GM19467 (cell line): ENCODE measurements at regions not wholly inside any gene's neighbourhood (a gene's known extent, or its start where the extent isn't known, plus 50 kb on each side); places are given as distances from the start of the nearest gene placed in this dataset.
"Not testable (repeated sequence)": the region's sequence is repeated elsewhere in the genome, so short reads cannot be mapped to it uniquely, and the experiment has no call there.

Source experiments
- ATAC-seq: cut with Tn5 transposase; IDR thresholded peaks from one replicate; pipeline ENCODE4 v1.9.1; 2021; ENCODE audit warnings: mild to moderate bottlenecking, moderate library complexity; ENCODE audit not compliant: unreplicated experiment

DNA sequence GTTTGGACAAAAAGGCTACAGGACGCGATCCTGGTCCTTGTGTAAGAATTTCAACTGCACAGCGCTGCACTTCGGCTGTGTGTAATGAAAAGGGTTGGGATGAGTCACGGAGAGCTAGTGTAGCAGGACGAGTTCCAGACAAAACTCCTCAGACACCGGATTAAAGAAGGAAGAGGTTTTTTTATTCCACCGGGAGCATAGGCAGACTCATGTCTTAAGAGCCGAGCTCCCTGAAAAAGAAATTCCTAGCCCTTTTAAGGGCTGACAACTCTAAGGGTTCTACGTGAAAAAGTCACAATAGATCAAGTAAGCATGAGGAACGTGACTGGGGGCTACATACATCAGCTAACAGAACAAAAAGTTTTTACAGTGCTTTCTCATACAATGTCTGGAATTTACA, 54.8 kb upstream of the FAM90A1 start:
- not testable (repeated sequence) for ATAC-seq

DNA sequence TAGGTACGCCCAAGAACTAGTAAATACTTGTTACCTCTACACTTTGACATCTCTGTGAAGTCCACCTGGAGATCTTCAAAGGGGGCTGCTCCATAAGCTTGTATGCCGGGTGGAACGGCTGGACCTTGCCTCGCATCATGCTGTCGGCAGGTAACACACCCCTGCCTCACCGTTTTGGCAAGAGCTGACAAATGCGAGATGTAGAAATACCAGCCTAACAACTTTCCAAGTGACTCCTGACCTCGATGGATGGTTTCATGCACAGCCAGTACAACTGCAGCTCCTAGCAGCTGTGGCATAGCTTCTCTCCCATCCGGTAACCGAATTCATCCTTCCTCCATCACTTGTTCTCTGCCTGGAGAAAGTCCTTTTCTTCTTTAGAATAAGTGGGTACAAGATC, 58.3 kb upstream of the FAM90A1 start:
- ATAC-seq: not testable (repeated sequence)

DNA sequence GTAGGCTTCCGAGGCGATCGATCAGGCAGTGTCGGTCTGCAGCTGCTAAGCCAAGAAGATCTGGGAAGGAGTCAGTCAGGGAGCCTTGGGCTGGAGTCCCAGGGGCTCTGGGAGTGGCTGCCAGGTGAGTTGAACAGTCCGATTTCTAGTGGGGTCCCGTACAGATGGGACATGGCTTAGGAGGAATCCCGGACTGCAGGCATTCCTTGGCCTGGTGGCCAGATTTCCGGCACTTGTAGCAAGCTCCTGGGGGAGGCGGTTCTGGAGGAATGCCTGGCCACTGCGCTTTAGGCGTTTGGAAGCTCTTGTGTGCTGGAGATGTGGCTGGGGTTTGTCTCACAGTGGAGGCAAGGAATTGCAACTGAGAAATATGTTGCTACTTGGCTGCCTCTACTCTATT, 64.3 kb upstream of the FAM90A1 start:
- ATAC-seq: not testable (repeated sequence)

DNA sequence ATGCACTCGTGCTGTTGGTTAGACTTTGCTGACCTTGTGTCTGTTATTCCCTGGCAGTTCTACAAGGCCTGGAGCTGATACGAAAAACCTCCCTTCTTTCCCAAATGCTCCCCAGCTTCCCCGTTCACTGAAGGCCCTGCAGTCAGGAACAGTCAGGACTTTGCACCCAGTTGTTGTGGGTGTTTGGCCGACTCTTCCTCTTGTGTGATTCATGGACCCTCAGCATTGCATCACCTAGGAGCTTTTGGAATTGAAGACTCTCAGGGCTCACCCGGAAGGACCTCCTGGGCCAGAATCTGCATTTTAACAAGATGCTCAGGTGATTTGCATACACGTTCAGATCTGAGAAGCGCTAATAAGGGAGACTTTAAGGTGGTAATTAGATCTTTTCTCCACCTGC, 67.2 kb upstream of the FAM90A1 start:
- not testable (repeated sequence) for ATAC-seq

DNA sequence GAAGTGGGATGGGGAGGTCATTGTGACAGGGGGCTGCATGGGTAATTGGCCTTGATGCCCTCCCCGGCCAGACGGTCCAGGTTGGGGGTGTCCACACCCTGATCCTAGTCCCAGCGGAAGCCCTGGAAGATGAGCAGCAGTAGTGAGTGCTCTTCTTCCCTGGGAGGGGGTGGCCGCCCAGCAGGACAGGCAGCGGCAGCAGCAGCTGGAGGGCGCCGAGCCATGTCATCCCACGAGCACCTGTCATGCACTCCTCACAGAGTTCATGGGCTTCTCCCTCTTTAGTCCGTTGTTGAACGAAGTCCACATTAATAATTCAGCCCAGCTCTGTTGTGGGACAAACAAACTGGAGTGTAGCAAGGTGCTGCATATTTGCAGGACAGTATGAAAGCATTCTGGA, 81.2 kb upstream of the FAM90A1 start:
- ATAC-seq: not testable (repeated sequence)

DNA sequence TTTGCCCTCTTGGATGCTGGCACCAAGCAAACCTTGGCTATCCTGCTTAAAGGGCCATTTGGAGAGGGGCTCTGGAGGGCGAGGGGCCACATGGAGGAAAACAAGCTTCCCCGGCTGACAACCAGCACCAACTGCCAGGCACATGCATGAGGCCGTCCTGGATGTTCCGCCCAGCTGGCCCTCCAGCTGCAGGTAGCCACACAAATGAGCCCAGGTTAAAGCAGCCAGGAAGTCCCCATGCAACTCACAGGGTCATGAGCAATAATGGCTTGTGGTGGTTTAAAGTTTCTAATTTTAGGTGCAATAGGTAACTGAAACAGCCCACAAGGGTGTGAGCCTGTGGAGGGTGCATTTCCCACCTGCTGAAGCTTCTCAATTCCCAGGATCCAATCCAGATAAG, 88.6 kb upstream of the FAM90A1 start:
- ATAC-seq: not testable (repeated sequence)

DNA sequence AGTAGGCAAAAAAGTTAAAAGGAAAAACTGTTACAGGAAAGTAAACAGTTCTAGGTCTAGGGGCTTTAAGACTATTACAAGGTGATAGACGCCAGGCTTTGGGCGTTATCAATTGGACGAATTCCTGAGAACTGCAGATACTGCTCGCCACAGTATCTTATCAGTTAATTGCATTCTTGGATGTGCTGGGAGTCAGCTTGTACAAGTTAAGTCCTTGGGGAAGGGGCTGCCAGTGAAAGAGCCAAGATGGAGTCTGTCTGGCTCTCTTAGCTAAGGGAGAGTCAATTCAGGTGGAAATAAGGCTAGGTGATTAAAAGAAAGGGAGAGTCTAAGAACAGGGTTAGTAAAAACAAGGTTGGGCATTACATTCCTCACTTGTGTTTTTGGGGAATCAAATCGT, 90.3 kb upstream of the FAM90A1 start:
- not testable (repeated sequence) for ATAC-seq

DNA sequence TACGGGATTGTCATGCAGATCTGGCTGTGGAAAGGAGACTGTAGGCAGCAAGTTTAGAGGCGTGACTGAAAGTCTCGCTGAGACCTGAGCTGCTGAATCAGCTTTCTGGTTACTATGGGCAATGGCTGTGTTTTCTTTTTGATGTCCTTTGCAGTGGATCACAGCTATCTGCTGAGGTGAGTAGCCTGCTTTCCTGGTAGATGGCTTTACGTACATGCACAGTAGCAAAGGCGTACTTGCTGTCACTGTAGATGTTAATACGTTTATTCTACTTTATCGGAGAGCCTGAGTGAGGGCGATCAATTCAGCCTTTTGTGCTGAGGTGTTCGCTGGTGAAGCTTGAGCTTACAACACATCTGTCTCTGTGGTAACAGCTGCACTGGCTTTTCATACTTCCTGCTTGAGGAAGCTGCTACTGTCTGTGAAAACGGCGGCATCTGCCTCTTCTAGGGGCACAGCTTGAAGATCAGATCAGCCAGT, 92.9 kb upstream of the FAM90A1 start:
- not testable (repeated sequence) for ATAC-seq

DNA sequence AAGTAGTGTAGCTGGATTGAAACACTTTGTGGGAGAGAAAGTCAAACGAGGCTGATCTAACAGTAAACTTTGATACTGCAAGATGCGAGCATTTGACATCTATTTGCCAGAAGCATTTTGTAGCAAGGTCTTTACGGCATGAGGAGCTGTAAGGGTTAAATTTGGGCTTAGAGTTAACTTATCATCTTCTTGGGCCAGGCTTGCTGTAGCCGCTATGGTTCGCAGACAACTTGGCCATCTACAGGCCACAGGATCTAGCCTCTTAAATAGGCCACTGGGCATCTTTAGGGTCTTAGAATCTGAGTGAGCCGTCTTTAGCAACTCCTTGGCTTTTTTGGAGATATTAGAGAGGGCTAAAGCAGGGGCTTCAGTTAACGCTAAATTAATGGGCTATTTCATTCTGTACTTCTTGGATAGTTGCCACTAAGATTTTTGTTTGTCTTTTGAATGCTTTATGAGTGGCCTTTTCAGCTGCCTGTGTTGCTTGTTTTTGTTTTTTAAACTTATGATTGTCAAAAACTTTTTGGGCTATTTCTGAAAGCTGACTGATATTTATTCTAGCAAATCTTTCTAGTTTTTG, 93.5 kb upstream of the FAM90A1 start:
- not testable (repeated sequence) for ATAC-seq

DNA sequence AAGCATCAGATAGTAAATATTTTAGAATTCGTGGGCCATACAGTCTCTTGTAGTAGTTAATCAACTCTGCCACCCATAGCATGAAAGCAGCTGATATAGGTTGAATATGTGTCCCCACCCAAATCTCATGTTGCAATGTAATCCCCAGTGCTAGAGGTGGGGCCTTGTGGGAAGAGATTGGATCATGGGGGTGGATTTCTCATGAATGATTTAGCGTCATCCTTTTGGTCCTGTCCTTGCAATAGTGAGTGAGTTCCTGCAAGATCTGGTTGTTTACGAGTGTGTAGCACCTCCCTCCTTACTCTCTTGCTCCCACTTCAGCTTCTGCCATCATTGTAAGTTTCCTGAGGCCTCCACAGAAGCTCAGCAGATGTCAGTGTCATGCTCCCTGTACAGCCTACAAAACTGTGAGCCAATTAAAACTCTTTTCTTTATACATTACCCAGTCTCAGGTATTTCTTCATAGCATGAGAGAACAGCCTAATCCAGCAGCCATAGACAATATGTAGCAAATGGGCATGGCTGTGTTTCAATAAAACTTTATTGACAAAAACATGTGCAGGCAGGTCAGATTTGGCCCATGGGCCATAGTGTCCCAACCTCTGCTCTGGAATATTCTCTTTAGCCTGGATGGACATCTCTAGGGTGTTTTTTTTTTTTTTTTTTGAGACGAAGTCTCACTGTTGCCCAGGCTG, 97.9 kb upstream of the FAM90A1 start:
- ATAC-seq: not testable (repeated sequence)

DNA sequence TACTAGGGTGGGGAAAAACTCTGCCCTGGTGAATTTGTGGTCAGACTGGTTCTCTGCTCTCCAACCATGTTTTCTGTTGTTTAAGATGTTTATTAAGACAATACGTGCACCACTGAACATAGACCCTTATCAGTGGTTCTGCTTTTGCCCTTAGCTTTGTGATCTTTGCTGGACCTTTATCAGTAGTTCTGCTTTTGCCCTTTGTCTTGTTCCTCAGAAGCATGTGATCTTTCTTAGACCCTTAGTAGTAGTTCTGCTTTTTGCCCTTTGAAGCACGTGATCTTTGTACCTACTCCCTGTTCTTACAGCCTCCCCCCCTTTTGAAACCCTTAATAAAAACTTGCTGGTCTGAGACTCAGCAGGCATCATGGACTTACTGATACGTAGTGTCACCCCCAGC, 101.4 kb upstream of the FAM90A1 start:
- ATAC-seq: not testable (repeated sequence)

DNA sequence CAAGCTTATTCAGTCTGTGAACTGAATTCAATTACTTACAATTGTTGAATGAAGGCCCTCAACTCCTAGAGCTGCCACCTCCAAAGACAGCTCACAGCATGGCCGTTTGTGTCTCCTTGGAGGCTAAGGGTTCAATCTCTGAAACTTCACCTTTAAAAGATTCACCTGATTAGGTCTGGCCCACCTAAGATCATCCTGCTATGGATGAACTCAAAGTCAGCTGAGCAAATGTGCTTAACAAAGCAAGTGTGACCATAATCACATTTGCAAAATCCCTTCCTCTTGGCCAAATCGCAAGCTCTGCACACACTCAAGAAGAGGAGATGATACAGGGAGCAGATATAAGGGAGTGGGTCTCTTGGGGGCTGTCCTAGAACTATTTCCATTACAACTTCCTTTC, 105.0 kb upstream of the FAM90A1 start:
- not testable (repeated sequence) for ATAC-seq

DNA sequence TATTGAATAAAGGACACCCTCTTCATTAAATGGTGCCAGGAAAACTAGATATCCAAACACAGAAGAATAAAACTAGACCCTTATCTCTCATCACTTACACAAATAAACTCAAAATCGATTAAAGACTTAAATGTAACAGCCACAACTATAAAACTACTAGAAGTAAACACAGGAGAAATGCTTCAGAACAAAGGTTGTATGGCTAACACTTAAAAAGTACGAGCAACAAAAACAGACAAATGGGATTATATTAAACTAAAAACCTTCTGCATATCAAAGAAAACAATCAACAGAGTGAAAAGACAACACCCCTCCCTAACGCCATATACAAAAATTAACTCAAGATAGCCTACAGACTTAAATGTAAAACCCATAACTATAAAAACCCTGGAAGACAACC, 104.7 kb upstream of the CLEC6A start:
- ATAC-seq: not testable (repeated sequence)

DNA sequence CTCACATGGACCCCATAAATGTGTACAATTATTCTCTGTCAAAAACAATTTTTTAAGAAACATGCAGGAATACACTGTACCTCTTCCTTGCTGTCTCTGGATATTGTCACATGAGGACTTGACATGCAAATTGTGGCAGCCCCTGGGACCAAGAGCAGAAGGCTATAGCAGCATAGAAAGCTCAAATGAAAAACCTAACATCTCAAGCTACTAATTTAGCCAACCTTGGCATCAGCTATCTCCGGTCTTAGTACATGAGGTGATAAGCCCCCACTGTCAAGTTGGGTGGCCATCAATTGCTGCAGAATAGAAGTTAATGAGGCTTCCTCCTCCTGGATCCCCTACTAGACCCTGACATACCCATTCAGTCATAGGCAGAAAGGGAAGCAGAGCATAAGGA, 101.0 kb upstream of the CLEC6A start:
- ATAC-seq: not testable (repeated sequence)

DNA sequence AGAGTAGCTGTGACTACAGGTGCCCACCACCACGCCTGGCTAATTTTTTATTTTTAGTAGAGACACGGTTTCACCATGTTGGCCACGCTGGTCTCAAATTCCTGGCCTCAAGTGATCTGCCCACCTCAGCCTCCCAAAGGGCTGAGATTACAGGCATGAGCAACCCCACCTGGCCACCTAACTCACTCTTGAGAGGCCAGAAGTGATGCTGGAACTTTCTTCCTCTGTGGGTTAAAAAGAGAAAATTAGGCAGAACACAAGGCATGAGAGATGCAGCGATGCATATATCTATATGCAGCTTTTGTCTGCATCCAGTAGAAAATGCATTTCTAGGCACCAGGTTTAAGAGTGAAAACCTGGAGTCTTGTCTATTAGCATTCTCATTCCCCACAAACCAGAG, 100.2 kb upstream of the CLEC6A start:
- not testable (repeated sequence) for ATAC-seq

DNA sequence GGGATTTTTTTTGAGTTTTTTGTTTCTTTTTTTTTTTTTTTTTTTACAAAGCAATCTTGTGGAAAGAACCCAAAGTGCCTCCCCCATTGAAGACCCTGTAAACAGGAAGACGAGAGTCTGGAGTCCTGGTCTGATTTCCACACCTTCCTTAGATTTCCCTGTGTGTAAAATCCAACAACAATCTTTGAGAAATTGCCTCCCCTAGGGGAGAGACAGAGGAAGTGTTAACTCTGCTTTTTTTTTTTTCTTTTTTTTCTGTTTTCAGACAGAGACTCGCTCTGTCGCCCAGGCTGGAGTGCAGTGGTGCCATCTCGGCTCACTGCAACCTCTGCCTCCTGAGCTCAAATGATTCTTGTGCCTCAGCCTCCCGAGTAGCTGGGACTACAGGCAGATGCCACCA, 82.0 kb upstream of the CLEC6A start:
- ATAC-seq: not testable (repeated sequence)

DNA sequence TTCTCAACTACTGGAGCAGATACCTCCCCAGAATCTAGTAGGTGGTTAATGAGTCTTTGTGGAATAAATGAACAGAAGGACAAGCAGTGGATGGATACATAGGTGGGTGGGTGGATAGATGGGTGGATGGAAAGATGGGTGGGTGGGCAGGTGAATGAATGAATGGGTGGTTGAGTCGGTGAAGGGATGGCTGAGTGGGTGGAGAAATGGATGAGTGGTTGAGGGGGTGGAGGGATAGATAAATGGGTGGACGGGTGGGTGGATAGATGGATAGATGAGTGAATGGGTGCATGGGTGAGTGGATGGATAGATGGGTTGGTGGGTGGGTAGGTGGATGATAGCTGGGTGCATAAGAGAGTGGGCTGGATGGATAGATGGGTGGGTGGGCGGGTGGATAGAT, 80.6 kb upstream of the CLEC6A start:
- not testable (repeated sequence) for ATAC-seq

DNA sequence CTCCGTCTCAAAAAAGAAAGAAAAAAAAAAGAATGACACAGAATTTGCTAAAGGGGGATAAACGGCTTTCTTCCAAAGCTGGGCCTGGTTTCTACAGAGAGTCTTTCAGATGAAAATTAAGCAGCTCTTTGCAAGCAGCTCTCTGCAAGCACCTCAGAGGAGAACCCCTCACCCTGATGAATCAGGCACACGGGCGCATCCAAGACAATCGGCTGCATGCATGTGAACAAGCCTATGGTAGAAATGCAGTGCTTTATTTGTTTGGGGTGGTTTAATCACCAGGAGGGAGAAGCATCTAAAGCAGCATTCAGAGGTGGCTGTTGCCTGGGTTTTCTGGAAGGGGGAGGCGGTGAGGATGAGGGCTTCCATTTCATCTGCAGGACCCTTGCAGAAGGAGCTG, 78.0 kb upstream of the CLEC6A start:
- not testable (repeated sequence) for ATAC-seq

DNA sequence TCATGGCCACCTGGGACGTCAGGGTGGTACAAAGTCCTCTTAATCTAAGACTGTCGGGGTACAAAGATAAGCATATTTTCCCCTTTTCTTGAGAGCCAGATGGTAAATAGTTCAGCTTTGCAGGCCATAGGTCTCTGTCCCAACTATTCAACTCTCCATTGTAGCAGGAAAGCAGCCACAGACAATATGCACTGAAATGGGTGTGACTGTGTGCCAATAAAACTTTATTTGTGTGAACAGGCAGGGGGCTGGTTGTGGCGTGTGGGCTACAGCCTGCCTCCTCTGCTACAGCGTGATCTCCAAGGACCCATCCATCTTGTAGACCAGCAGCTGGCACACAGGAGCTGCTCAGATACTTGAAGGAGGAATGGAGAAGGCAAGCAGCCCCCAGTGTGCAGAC, 73.2 kb upstream of the CLEC6A start:
- not testable (repeated sequence) for ATAC-seq

DNA sequence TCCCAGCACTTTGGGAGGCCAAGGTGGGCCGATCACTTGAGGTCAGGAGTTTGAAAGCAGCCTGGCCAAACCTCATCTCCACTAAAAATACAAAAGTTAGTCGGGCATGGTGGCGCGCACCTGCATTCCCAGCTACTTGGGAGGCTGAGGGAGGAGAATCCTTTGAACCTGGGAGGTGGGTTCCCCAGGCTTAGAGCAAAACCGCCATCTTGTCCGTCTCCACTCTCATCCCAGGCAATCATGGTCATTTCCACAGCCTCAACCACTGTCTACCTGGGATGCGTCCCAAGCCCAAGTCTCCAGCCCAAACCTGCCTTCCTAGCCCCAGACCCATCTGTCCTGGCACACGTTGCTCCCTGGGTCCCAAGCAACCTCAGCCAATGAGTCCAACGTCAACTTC, 71.1 kb upstream of the CLEC6A start:
- not testable (repeated sequence) for ATAC-seq

DNA sequence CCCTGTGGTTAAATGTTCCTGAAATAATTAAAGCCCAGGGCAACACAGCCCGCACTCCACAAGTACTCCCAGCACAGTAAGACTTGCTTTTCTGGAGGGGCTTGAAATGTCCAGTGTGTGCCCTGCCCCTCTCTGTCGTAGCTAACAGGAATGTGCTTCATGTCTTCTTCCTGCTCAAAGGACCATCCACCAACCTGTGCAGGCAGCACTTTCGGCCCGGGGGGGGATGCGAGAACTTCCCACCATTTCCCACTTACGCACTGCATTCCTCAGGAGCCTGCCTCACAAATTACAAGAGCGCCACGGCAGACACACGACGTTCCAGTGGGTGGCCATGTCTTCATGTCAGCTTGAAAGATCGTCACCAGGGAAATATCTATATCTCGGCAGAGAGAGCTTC, 70.3 kb upstream of the CLEC6A start:
- ATAC-seq: not testable (repeated sequence)

DNA sequence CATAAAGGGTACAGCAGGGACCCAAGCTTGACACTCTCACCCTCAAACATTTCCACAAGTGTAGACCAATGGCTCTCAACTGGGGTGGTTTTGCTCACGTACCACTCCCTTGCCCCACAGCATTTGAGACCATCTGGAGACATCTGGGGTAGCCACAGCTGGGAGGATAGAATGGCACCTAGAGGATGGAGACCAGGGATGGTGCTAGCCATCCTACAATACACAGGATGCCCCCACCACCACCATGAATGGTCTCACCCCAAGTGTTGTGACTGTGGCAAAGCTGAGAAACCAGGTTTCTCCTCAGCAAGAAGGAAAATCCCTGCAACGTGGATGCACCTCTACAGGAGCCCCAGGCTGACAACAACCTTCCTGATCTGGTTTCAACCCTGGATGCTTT, 69.1 kb upstream of the CLEC6A start:
- ATAC-seq: not testable (repeated sequence)
